Calu3 (cell line): ENCODE measurements at regions not wholly inside any gene's neighbourhood (a gene's known extent, or its start where the extent isn't known, plus 50 kb on each side); places are given as distances from the start of the nearest gene placed in this dataset.

Source experiments
- BruUV-seq: library from RNA; stranded (reverse); fragments of 400-500 nt; replicated peaks from 2 replicates; lab custom pipeline; 2021; lab: Mats Ljungman, UMichigan
- CTCF ChIA-PET: fragments of 300-600 bp; sonication (Branson Sonifier 250); formaldehyde crosslinking; loops from one replicate; lab custom pipeline; 2022; ENCODE audit warnings: antibody characterized with exemption; lab: Charles Lee
- DNase-seq: peaks from one replicate; pipeline ENCODE4 v3.0.0; 2022
- H3K27ac Mint-ChIP-seq: one replicate; pipeline ENCODE4 v1.8.0; 2022; ENCODE audit warnings: mixed read lengths; ENCODE audit not compliant: unreplicated experiment
- H3K27me3 Mint-ChIP-seq: one replicate; pipeline ENCODE4 v1.8.0; 2022; ENCODE audit warnings: mixed read lengths; ENCODE audit not compliant: unreplicated experiment
- H3K36me3 Mint-ChIP-seq: one replicate; pipeline ENCODE4 v1.8.0; 2022; ENCODE audit warnings: mild to moderate bottlenecking, moderate library complexity, mixed read lengths; ENCODE audit not compliant: insufficient read depth, unreplicated experiment
- H3K4me1 Mint-ChIP-seq: one replicate; pipeline ENCODE4 v1.8.0; 2022; ENCODE audit warnings: mild to moderate bottlenecking, low read depth, mixed read lengths; ENCODE audit not compliant: unreplicated experiment
- H3K4me3 Mint-ChIP-seq: one replicate; pipeline ENCODE4 v1.8.0; 2022; ENCODE audit warnings: mild to moderate bottlenecking, low read depth, moderate library complexity, mixed read lengths; ENCODE audit not compliant: unreplicated experiment
- H3K9me3 Mint-ChIP-seq: one replicate; pipeline ENCODE4 v1.8.0; 2022; ENCODE audit warnings: low read depth, mixed read lengths; ENCODE audit not compliant: unreplicated experiment
- CTCF ChIP-seq: fragments of 200-600 bp; IDR thresholded peaks from one replicate; pipeline ENCODE4 v1.8.0; 2022; ENCODE audit warnings: antibody characterized with exemption; ENCODE audit not compliant: unreplicated experiment
- intact Hi-C: fragments of 100-400 bp; cut with micrococcal nuclease; formaldehyde crosslinking; loops from one replicate; pipeline ENCODE4 v1.10.0; 2022; ENCODE audit not compliant: unreplicated experiment

- Mint-ChIP-seq H3K4me3 (no peak overlapping the region), H3K4me1 (peaks cover 49% of the 10 kb centered on the region), H3K27ac (peak overlapping the region; percentile 75), H3K27me3 (no peaks in the 10 kb centered on the region), H3K36me3 (peaks cover 57% of the 10 kb centered on the region), H3K9me3 (no peaks in the 10 kb centered on the region)
- no TSS peak for BruUV-seq
- TF ChIP-seq CTCF: peak; percentile 74
- intact Hi-C loops: loop anchor here (1.0 to 2.0 kb wide), 3 partner anchors 21 to 126 kb away; no protein-coding TSS in a partner anchor
- CTCF ChIA-PET: interaction anchor here (0.7 to 2.9 kb wide), 5 partner anchors 17 to 126 kb away, joined by 3 to 23 read pairs (median 4); no protein-coding TSS in a partner anchor
- DNase-seq: peak; percentile 56
Measured at GRCh38 chr6:71383901-71384489, 95.4 kb downstream of the OGFRL1 start.

DNA sequence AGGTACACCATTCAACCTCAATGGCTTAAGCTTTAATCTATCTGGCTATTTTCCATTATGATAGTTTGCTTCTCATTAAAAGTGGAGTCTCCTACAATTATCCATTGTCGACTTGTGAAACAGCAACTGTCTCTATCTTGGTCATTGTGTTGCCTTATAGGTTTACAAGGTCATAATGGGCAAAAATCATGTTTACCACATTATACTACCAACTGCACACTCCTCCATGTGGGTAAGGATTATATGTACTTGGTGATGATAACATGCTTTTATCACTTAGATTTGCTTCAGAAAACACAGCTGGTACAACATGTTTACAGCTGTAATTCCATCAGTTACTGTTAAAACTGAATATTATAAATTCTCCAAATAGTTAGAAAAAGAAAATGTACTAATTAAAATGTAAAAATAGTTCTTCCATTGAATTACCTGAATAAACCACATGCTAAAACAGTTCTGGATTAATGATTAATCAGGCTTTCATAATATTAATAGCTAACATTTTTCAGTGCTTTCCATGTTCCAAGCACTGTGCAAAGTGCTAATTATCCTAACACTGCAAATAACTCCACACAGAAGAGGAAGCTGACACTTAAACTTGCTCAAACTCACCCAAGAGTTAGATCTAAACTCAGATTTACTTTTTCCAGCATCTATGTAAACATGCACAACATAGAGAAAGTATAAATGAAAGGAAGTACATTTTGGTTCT, 96.7 kb downstream of the OGFRL1 start:
- no peaks in the 10 kb centered on the region for H3K27me3 Mint-ChIP-seq
- H3K4me3 Mint-ChIP-seq: peak overlapping the region; percentile 34
- DNase-seq: no peak
- no peaks in the 10 kb centered on the region for H3K9me3 Mint-ChIP-seq
- BruUV-seq: no TSS peak
- H3K27ac Mint-ChIP-seq: peak overlapping the region; percentile 75
- TF ChIP-seq CTCF: no peak
- intact Hi-C loops: loop anchor here (2.0 to 5.0 kb wide), 2 partner anchors 20 to 107 kb away; no protein-coding TSS in a partner anchor
- CTCF ChIA-PET: interaction anchor here (0.6 to 2.9 kb wide), 13 partner anchors 9 to 125 kb away, joined by 3 to 23 read pairs (median 5); no protein-coding TSS in a partner anchor
- H3K4me1 Mint-ChIP-seq: peaks cover 56% of the 10 kb centered on the region
- peaks cover 61% of the 10 kb centered on the region for H3K36me3 Mint-ChIP-seq

- CTCF ChIA-PET: interaction anchor here (1.8 to 2.9 kb wide), 4 partner anchors 9 to 124 kb away, joined by 5 to 23 read pairs (median 10); no protein-coding TSS in a partner anchor
- H3K4me1 Mint-ChIP-seq: peaks cover 65% of the 10 kb centered on the region
- intact Hi-C loops: loop anchor here (5.0 kb wide), 1 partner anchor 106 kb away; no protein-coding TSS in a partner anchor
- H3K27ac Mint-ChIP-seq: peak overlapping the region; percentile 63
- no TSS peak for BruUV-seq
- no peaks in the 10 kb centered on the region for H3K9me3 Mint-ChIP-seq
- peaks cover 61% of the 10 kb centered on the region for H3K36me3 Mint-ChIP-seq
- peak overlapping the region; percentile 34 for H3K4me3 Mint-ChIP-seq
- no peak for TF ChIP-seq CTCF
- no peaks in the 10 kb centered on the region for H3K27me3 Mint-ChIP-seq
- no peak for DNase-seq
Measured at GRCh38 chr6:71386215-71386614, 97.6 kb downstream of the OGFRL1 start.

GRCh38 chr6:71387179-71387578, 98.6 kb downstream of the OGFRL1 start:
- TF ChIP-seq CTCF: no peak
- intact Hi-C loops: loop anchor here (5.0 kb wide), 1 partner anchor 105 kb away; no protein-coding TSS in a partner anchor
- H3K36me3 Mint-ChIP-seq: peaks cover 68% of the 10 kb centered on the region
- peak overlapping the region; percentile 13 for H3K4me3 Mint-ChIP-seq
- H3K27ac Mint-ChIP-seq: peak overlapping the region; percentile 69
- BruUV-seq: no TSS peak
- CTCF ChIA-PET: interaction anchor here (1.0 to 2.9 kb wide), 3 partner anchors 17 to 123 kb away, joined by 4 to 23 read pairs (median 15); no protein-coding TSS in a partner anchor
- H3K9me3 Mint-ChIP-seq: peaks cover 4% of the 10 kb centered on the region
- peaks cover 75% of the 10 kb centered on the region for H3K4me1 Mint-ChIP-seq
- H3K27me3 Mint-ChIP-seq: no peaks in the 10 kb centered on the region
- DNase-seq: no peak
